OCI-LY1 (cell line): ENCODE measurements at regions not wholly inside any gene's neighbourhood (a gene's known extent, or its start where the extent isn't known, plus 50 kb on each side); places are given as distances from the start of the nearest gene placed in this dataset.

ENCODE experiments used
- H2AFZ ChIP-seq: fragments of 200-600 bp; sonication (generic), shearing (Covaris generic); 2 replicates; pipeline ENCODE4 v1.6.0; 2014; ENCODE audit warnings: antibody characterized with exemption, mild to moderate bottlenecking, low read length
- H3F3A ChIP-seq: fragments of 200-600 bp; sonication (generic), shearing (Covaris generic); 2 replicates; pipeline ENCODE4 v1.6.0; 2014; ENCODE audit warnings: mild to moderate bottlenecking, antibody characterized with exemption, low read length, moderate library complexity; ENCODE audit not compliant: insufficient read depth
- H3K27ac ChIP-seq: fragments of 200-600 bp; sonication (generic); 2 replicates; pipeline ENCODE4 v1.5.1; 2014; ENCODE audit warnings: low read length, mixed run types, mild to moderate bottlenecking, low read depth; ENCODE audit not compliant: poor library complexity, severe bottlenecking
- H3K27me3 ChIP-seq: fragments of 200-600 bp; sonication (generic); 2 replicates; pipeline ENCODE4 v1.6.0; 2014; ENCODE audit warnings: antibody characterized with exemption, mild to moderate bottlenecking, low read length, moderate library complexity; ENCODE audit not compliant: insufficient read depth
- H3K36me3 ChIP-seq: fragments of 200-600 bp; sonication (generic); 2 replicates; pipeline ENCODE4 v1.6.1; 2014; ENCODE audit warnings: mild to moderate bottlenecking, antibody characterized with exemption, low read length, moderate library complexity, mixed read lengths; ENCODE audit not compliant: insufficient read depth
- H3K4me1 ChIP-seq: fragments of 200-600 bp; sonication (generic); 2 replicates; pipeline ENCODE4 v1.5.1; 2014; ENCODE audit warnings: mild to moderate bottlenecking, low read length, moderate library complexity; ENCODE audit not compliant: insufficient read depth, severe bottlenecking
- H3K4me2 ChIP-seq: fragments of 200-600 bp; sonication (generic), shearing (Covaris generic); 2 replicates; pipeline ENCODE4 v1.6.1; 2014; ENCODE audit warnings: low read length
- H3K4me3 ChIP-seq: fragments of 200-600 bp; sonication (generic); 2 replicates; pipeline ENCODE4 v1.5.1; 2014; ENCODE audit warnings: low read length, low read depth, mild to moderate bottlenecking, mixed read lengths; ENCODE audit not compliant: poor library complexity, severe bottlenecking
- H3K79me2 ChIP-seq: fragments of 200-600 bp; shearing (Covaris generic); 2 replicates; pipeline ENCODE4 v1.6.1; 2016; ENCODE audit warnings: mixed run types, low read length, mixed read lengths; ENCODE audit not compliant: insufficient read depth
- H3K9ac ChIP-seq: fragments of 200-600 bp; sonication (generic), shearing (Covaris generic); 2 replicates; pipeline ENCODE4 v1.6.1; 2014; ENCODE audit warnings: mild to moderate bottlenecking, low read length, mixed read lengths
- H3K9me2 ChIP-seq: fragments of 200-600 bp; sonication (generic), shearing (Covaris generic); 2 replicates; pipeline ENCODE4 v1.6.1; 2014; ENCODE audit warnings: low read depth, mild to moderate bottlenecking, low read length, mixed read lengths
- H3K9me3 ChIP-seq: fragments of 200-600 bp; shearing (Covaris generic); 2 replicates; pipeline ENCODE4 v1.6.1; 2014; ENCODE audit warnings: low read length, mixed read lengths
- H4K20me1 ChIP-seq: fragments of 200-600 bp; sonication (generic), shearing (Covaris generic); 2 replicates; pipeline ENCODE4 v1.6.0; 2016; ENCODE audit warnings: mild to moderate bottlenecking, low read length; ENCODE audit not compliant: insufficient read depth
- EZH2 ChIP-seq: fragments of 200-600 bp; sonication (generic), shearing (Covaris generic); IDR thresholded peaks from 2 replicates; pipeline ENCODE4 v1.8.0; 2017; ENCODE audit warnings: borderline replicate concordance, mixed run types, mild to moderate bottlenecking, antibody characterized with exemption, low read length, moderate library complexity, mixed read lengths
- TF ChIP-seq, protein P1 (sequence below): fragments of 200-600 bp; sonication (generic), shearing (Covaris generic); IDR thresholded peaks from 2 replicates; pipeline ENCODE4 v1.5.1; 2017; ENCODE audit warnings: mild to moderate bottlenecking, antibody characterized with exemption, low read length, moderate library complexity, mixed read lengths

DNA sequence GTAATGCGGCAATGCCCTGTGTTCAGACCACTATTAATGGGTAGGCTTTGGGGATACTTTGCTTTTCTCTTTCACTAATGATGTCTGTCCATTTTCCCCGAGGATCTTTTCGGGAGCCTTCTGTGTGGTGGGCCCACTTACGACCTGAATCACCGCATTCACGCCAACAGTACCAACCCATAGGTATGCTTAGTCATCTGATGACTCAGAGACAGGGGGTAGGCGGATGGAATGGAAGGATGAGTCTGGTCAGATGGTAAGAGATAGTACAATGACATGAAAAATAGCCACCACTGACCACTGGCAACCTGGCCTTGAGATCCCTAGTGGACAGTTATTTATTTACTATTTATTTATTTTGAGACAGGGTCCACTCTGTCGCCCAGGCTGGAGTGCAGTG lies 76.0 kb upstream of the DHRSX start:
- no peaks in the 10 kb centered on the region for H3K9me3 ChIP-seq
- H3K27ac ChIP-seq: no peak overlapping the region
- H3K4me1 ChIP-seq: peaks cover 47% of the 10 kb centered on the region
- no peak overlapping the region for H2AFZ ChIP-seq
- no peak overlapping the region for H3K4me2 ChIP-seq
- H3K79me2 ChIP-seq: no peaks in the 10 kb centered on the region
- H3K9me2 ChIP-seq: no peaks in the 10 kb centered on the region
- H3K36me3 ChIP-seq: no peaks in the 10 kb centered on the region
- H3F3A ChIP-seq: no peaks in the 10 kb centered on the region
- H3K4me3 ChIP-seq: no peak overlapping the region
- no peak overlapping the region for H3K9ac ChIP-seq
- TF ChIP-seq, protein P1, sequence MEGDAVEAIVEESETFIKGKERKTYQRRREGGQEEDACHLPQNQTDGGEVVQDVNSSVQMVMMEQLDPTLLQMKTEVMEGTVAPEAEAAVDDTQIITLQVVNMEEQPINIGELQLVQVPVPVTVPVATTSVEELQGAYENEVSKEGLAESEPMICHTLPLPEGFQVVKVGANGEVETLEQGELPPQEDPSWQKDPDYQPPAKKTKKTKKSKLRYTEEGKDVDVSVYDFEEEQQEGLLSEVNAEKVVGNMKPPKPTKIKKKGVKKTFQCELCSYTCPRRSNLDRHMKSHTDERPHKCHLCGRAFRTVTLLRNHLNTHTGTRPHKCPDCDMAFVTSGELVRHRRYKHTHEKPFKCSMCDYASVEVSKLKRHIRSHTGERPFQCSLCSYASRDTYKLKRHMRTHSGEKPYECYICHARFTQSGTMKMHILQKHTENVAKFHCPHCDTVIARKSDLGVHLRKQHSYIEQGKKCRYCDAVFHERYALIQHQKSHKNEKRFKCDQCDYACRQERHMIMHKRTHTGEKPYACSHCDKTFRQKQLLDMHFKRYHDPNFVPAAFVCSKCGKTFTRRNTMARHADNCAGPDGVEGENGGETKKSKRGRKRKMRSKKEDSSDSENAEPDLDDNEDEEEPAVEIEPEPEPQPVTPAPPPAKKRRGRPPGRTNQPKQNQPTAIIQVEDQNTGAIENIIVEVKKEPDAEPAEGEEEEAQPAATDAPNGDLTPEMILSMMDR: no peak
- TF ChIP-seq EZH2: no peak
- H3K27me3 ChIP-seq: no peaks in the 10 kb centered on the region
- H4K20me1 ChIP-seq: no peaks in the 10 kb centered on the region

DNA sequence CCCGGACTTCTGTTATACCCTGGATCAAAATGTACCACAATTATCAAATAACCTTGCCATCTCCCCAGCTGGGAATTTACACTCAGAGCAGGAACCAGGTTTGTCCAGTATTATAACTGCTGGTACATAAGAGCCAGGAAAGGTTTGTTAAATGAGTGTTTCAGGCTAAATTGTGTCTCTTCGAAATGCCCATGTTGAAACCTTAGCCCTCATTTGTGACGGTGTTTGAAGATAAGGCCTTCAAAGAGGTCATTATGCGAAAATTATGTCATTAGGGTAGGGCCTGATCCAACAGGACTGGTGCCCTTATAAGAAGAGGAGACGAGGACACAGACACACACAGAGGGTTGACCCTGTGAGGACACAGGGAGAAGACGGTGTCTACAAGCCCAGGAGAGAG lies 73.5 kb upstream of the DHRSX start:
- no peaks in the 10 kb centered on the region for H3K9me2 ChIP-seq
- H3K4me1 ChIP-seq: peaks cover 36% of the 10 kb centered on the region
- H3K4me2 ChIP-seq: no peak overlapping the region
- H3K27me3 ChIP-seq: no peaks in the 10 kb centered on the region
- no peaks in the 10 kb centered on the region for H3K79me2 ChIP-seq
- no peak overlapping the region for H2AFZ ChIP-seq
- no peak overlapping the region for H3K4me3 ChIP-seq
- H3K36me3 ChIP-seq: no peaks in the 10 kb centered on the region
- no peak for TF ChIP-seq EZH2
- TF ChIP-seq, protein P1: no peak
- no peaks in the 10 kb centered on the region for H4K20me1 ChIP-seq
- H3K27ac ChIP-seq: no peak overlapping the region
- no peak overlapping the region for H3K9ac ChIP-seq
- 0 out of 2 replicates have a peak, but pooled peaks cover 6% of the 10 kb centered on the region for H3K9me3 ChIP-seq
- no peaks in the 10 kb centered on the region for H3F3A ChIP-seq

DNA sequence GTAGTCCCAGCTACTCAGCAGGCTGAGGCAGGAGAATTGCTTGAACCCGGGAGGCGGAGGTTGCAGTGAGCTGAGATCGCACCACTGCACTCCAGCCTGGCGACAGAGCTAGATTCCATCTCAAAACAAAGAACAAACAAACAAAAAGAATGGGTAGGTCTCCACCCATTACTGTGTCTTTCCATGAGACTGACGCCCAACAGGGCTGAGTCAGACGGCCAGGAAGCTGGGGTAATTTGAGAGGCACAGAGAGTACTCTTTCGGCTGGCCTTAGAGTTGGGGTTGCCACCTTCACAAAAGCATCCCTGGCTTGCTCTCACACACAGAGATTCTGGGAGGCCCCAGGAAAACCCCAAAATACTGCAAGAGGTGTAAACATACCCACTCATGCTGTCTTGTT lies 72.0 kb upstream of the DHRSX start:
- no peaks in the 10 kb centered on the region for H4K20me1 ChIP-seq
- no peaks in the 10 kb centered on the region for H3F3A ChIP-seq
- no peaks in the 10 kb centered on the region for H3K36me3 ChIP-seq
- no peak overlapping the region for H2AFZ ChIP-seq
- H3K79me2 ChIP-seq: no peaks in the 10 kb centered on the region
- H3K9me3 ChIP-seq: 0 out of 2 replicates have a peak, but pooled peaks cover 6% of the 10 kb centered on the region
- no peak overlapping the region for H3K27ac ChIP-seq
- peaks cover 21% of the 10 kb centered on the region for H3K4me1 ChIP-seq
- H3K4me2 ChIP-seq: no peak overlapping the region
- TF ChIP-seq, protein P1: no peak
- TF ChIP-seq EZH2: no peak
- no peaks in the 10 kb centered on the region for H3K27me3 ChIP-seq
- no peak overlapping the region for H3K4me3 ChIP-seq
- no peaks in the 10 kb centered on the region for H3K9me2 ChIP-seq
- no peak overlapping the region for H3K9ac ChIP-seq
